T-helper 2 cell (primary cell): ENCODE measurements at regions not wholly inside any gene's neighbourhood (a gene's known extent, or its start where the extent isn't known, plus 50 kb on each side); places are given as distances from the start of the nearest gene placed in this dataset.
"Not testable (repeated sequence)": the region's sequence is repeated elsewhere in the genome, so short reads cannot be mapped to it uniquely, and the experiment has no call there.

Experiments used
- DNase-seq, 5 experiments: peaks; one replicate each; pipeline versions ENCODE4 v3.0.0 to v3.0.0-alpha.2; 2012 to 2022

DNA sequence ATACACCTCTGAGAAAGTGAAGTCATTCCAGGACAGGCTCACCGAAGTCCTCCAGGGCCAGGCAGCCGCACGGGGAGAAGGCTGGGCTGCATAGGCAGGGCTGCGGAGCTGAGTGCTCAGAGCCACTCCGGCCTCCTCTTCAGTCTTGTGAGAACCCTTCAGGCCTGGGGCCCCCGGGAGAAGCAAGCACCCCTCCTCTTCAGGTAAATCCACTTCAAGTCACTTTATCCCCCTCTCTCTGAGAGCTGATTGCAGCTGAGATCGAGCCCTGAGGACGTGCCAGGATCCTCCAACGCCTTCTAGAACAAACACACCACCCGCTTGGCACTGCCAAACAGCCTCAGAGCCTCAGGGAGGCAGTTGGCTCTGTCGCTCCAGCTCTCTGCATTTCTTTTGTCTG is 1526.3 kb downstream of the BRD1 start:
- no peak for DNase-seq

DNA sequence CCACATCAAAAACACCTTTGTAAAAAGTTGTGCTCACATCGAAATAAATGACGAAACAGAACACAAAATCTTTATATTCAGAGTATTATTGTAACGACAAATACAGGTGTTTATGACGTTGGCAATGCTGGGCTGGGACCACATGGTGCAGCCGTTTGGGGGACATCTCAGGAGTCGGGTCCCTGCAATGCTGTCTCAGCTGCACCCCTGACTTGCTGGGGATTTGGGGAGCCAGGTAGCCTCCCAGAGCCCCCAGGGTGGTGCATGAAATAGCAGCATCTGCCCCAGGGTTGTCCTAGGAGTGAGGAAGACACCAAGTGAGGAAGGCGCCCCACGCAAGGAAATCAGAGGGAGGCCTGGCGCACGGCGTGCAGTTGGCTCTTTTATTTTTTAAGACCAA is 1526.8 kb downstream of the BRD1 start:
- no peak for DNase-seq

DNA sequence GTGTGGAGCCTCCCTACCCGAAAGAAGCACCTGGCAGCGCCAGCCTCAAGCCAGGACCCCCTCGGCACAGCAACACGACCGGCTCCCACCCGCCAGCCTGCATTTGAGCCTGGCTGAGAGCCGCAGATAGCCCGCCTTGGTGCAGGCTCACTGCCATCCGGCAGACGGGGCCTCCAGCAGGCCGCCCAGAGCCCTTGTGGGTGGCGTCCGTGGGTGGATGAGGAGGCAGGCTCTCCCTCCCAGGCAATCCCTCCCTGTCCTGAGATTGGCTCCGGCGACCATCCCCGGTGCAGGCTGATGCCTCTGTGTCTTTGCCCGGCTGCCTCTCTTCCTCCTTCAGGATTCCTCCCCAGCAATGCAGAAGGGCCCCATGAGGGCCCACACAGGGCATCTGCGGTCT is 1527.9 kb downstream of the BRD1 start:
- no peak for DNase-seq

DNA sequence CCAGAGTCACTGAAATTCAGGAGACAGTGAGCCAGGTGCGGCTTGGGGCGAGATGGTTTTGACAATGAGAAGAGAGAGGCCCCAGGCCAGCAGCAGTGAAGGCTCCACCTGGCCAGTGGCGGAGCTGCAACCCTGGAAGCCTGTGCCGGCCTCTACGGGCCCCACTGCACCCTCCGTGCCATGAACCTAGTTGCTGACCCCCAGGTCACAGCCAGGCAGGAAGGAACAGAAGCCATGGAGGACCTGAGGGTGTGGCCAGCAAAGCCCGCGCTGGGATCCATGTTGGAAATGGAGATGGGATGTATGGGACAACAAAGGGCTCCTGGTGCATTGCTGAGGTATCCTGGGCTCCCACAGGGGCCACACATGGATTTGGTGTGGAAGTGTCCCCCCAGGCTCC is 1528.5 kb downstream of the BRD1 start:
- no peak for DNase-seq

DNA sequence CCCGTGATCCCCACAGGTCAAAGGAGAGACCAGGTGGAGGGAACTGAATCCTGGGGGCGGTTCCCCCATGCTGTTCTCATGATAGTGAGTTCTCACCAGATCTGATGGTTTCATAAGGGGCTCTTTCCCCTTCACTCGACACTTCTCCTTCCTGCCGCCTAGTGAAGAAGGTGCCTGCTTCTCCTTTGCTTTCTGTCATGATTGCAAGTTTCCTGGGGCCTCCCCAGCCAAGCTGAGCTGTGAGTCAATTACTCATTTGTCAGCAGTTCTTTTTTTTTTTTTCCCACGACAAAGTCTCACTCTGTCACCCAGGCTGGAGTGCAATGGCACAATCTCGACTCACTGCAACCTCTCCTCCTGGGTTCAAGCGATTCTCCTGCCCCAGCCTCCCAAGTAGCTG is 1530.4 kb downstream of the BRD1 start:
- DNase-seq, result no peak

- not testable (repeated sequence) for DNase-seq
Observed at GRCh38 chr22:48289954-48290353, 1527.5 kb downstream of the TBC1D22A start.

DNA sequence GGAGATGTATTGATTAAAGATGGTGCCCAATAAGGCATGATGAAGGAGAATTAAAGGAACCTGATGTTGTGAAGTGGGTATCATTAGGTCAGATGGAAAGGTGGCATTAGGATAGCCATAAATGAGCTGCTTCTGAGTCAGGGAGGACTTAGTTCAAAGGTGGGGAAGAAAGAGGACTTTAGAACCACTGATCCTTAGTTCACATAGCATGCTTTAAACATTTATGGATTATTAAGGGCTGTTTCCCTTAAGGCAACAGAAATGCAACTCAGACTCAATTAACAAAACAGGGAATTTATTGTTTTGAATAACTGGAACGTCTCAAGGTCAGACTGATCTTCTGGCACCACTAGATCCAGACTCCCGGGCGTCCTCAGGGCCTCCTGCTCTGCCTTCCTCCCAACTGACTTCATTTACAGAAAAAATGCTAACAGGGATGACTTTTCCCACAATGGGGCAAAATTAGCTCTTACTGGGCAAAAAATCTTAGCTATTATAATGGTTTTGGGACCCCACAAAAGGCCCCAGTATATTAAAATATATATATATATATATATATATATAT is 1526.0 kb downstream of the TBC1D22A start:
- DNase-seq, result no peak

- DNase-seq, result no peak
Observed at GRCh38 chr22:48287031-48287430, 1524.6 kb downstream of the TBC1D22A start.

- no peak for DNase-seq
Observed at GRCh38 chr22:48284671-48285070, 1522.2 kb downstream of the TBC1D22A start.

- DNase-seq, result no peak
Observed at GRCh38 chr22:48282804-48283203, 1520.4 kb downstream of the TBC1D22A start.

GRCh38 chr22:48279461-48279756 is 1517.0 kb downstream of the TBC1D22A start:
- no peak for DNase-seq

DNA sequence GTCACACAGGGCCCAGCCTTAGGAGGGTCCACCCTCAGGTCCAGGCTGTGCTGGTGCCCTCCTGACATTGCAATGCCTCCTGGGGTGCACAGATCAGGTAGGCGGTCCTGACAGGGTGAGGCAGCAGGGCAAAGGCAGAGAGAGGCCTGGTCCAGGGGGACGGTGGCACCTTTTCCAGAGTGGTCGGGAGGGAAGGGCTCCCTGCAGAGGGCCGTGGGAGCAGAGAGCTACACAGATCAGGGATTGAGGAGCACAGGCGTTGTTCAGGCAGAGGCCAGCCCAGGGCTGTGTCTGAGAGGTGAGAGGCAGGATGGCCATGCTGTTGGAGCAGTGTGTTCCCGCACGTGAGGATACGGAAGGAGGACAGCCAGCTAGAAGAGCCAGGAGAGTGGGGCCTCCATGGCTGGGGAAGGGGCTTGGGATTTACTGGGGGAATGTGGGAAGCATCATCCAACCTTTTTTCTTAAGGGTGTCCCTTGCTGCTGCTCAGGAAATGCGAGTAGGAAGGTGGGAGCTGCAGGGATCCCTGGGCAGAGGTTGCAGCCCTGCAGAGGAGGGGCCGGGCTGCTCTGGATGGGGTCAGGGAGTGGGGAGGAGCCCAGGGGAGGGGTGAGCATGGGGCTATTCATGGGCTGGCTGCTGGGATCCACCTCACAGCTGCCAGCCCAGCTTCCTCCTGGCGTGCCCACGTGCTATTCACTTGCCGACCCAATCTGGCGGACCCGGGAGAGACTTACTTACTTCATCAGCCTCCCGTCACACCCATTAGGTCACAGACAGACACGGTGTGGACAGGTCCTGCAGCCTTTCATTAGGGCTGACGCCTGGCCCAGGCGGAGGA is 1516.4 kb downstream of the TBC1D22A start:
- DNase-seq, result no peak

- no peak for DNase-seq
Observed at GRCh38 chr22:48277868-48278581, 1515.6 kb downstream of the TBC1D22A start.

DNA sequence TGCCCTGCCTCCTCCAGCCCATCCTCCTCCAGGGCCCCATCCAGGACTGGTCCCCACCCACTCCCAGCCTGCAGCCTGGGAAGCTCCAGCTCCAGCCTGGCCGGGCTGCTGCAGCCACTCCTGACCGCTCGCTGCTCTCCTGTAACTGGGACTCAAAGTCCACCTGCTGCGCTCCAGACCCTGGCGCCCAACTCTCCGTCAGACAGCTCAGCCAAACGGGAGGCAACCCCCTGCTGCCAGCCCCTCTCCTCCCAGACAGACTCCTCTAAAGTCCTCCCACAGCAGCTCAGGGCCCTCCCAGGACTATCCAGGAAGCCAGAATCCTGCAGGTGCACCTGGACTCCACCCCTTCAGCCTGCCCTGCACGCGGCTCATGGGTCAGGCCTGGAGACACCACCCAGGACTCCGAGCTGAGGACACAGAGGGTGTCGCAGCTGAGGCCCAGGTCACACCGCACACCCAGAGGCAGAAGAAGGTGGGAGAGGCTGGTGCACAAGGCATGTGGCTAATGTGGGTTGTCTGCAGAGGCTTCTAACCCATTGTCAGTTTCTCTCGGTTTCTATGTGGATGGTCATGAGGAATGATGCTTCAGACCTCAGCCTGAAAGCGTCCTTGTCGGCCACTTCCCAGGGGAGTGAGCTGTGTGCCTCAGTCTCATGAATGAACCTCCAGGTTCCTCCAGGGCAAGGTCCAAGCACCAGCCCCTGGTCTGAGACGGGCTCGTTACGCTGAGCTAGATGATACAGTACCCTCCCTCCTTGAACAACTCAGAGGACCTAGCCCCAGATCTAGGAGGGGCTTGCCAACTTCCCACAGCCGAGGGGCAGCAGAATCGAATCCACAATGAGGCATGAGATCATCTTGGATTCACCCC is 1514.8 kb downstream of the TBC1D22A start:
- DNase-seq, result no peak

GRCh38 chr22:48275412-48275811 is 1513.0 kb downstream of the TBC1D22A start:
- DNase-seq, result no peak

DNA sequence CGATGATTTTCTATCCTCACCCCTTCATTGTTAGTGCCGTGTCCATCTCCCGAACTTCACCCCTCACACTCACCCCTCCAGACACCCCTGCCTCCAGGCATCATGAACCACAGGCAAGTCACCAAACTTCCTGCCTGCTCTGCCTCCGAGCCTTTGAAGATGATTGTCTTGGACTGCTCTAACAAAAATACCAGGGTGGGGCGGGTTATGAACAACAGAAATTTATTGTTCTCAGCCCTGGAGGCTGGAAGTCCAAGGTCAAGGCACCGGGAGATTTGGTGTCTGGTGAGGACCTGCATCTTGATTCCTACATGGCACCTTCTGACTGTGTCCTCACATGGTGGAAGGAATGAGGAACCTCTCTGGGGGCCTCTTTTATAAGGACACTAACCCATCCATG is 1508.3 kb downstream of the TBC1D22A start:
- no peak for DNase-seq

- no peak for DNase-seq
Observed at GRCh38 chr22:48268771-48269552, 1506.5 kb downstream of the TBC1D22A start.

DNA sequence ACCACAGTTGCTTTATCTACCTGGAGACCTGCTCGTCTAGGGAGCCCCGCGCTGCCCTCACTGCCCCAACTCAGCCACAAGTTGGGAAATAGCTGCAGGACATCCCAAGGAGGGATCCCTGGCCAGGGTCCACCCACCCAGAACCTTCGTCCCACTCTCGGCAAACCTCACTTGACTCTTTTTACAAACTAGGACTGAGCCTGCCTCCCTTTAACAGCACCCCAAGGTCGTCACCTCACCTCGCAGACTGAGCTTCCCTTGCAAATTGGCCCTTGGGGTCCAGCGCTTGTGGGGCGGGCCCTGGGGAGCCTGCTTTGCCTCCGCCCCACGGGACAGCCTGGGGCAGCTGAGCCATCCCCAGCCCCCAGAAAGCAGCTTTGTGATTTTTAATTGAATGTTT is 1505.8 kb downstream of the TBC1D22A start:
- DNase-seq, result no peak

DNA sequence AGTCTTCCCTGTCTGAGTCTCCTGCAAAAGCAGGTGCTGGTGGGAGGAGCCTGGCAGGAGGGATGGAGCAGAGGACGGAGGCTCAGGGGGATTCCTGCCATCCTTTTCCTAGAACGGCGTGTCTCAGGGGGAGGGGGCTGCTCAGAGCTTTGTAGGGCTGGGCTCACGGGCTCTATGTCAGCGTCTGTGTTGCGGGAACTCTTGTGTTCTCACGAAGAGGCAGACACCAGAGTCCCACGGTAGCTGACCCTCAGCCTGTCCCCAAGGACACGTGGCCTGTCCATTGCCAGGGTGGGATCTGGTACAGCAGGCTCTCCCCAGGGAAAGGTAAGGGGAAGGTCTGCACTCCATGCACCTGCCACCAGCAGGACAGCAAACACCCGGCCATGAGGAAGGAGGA is 1505.2 kb downstream of the TBC1D22A start:
- no peak for DNase-seq

- DNase-seq, result no peak
Observed at GRCh38 chr22:48265000-48265625, 1502.7 kb downstream of the TBC1D22A start.

GRCh38 chr22:48264586-48264985 is 1502.1 kb downstream of the TBC1D22A start:
- DNase-seq, result no peak
